ENCODE measurements at regions not wholly inside any gene's neighbourhood (a gene's known extent, or its start where the extent isn't known, plus 50 kb on each side); places are given as distances from the start of the nearest gene placed in this dataset.

- no peak for DNase-seq (ENCODE audit: low read depth)
- TF ChIP-seq CTCF (IDR thresholded peaks at IDR 0.05; ENCODE audit: insufficient read depth, low read depth, low read length): no peak
- CTCF ChIA-PET: no interaction called here
- POLR2A ChIA-PET: no interaction called here
- Histone ChIP-seq H3K27me3 (ENCODE audit: control insufficient read depth, insufficient read depth, low read length) (no peaks in the 10 kb centered on the region), H3K4me3 (ENCODE audit: low read depth, low read length) (no peak overlapping the region), H3K36me3 (ENCODE audit: control insufficient read depth, insufficient read depth, low read length) (no peaks in the 10 kb centered on the region)
Observed at GRCh38 chr15:81560405-81560804, 186.4 kb upstream of the TMC3 start.

- TF ChIP-seq CTCF (IDR thresholded peaks at IDR 0.05; ENCODE audit: insufficient read depth, low read depth, low read length): no peak
- no peak for DNase-seq (ENCODE audit: low read depth)
- no peaks in the 10 kb centered on the region for H3K36me3 ChIP-seq (ENCODE audit: control insufficient read depth, insufficient read depth, low read length)
- no peak overlapping the region for H3K4me3 ChIP-seq (ENCODE audit: low read depth, low read length)
- H3K27me3 ChIP-seq (ENCODE audit: control insufficient read depth, insufficient read depth, low read length): no peaks in the 10 kb centered on the region
- POLR2A ChIA-PET: no interaction called here
- CTCF ChIA-PET: no interaction called here
Observed at GRCh38 chr15:81558056-81558455, 184.0 kb upstream of the TMC3 start.

- no peak for DNase-seq (ENCODE audit: low read depth)
- H3K27me3 ChIP-seq (ENCODE audit: control insufficient read depth, insufficient read depth, low read length): no peaks in the 10 kb centered on the region
- POLR2A ChIA-PET: no interaction called here
- CTCF ChIA-PET: interaction anchor here (1.0 kb wide), 1 partner anchor 79 kb away, joined by 4 read pairs; no protein-coding TSS in a partner anchor
- no peak for TF ChIP-seq CTCF (IDR thresholded peaks at IDR 0.05; ENCODE audit: insufficient read depth, low read depth, low read length)
- no peaks in the 10 kb centered on the region for H3K36me3 ChIP-seq (ENCODE audit: control insufficient read depth, insufficient read depth, low read length)
- H3K4me3 ChIP-seq (ENCODE audit: low read depth, low read length): no peak overlapping the region
Observed at GRCh38 chr15:81555346-81555745, 181.3 kb upstream of the TMC3 start.

GRCh38 chr15:81548365-81549130 is 174.5 kb upstream of the TMC3 start:
- ChIA-PET POLR2A (no interaction called here), CTCF (interaction anchor here (0.6 kb wide), 1 partner anchor 17 kb away, joined by 6 read pairs; no protein-coding TSS in a partner anchor)
- no peaks in the 10 kb centered on the region for H3K36me3 ChIP-seq (ENCODE audit: control insufficient read depth, insufficient read depth, low read length)
- H3K27me3 ChIP-seq (ENCODE audit: control insufficient read depth, insufficient read depth, low read length): no peaks in the 10 kb centered on the region
- H3K4me3 ChIP-seq (ENCODE audit: low read depth, low read length): no peak overlapping the region
- TF ChIP-seq CTCF (IDR thresholded peaks at IDR 0.05; ENCODE audit: insufficient read depth, low read depth, low read length): no peak
- DNase-seq (ENCODE audit: low read depth): no peak

- Histone ChIP-seq H3K4me3 (ENCODE audit: low read depth, low read length) (no peak overlapping the region), H3K27me3 (ENCODE audit: control insufficient read depth, insufficient read depth, low read length) (no peaks in the 10 kb centered on the region), H3K36me3 (ENCODE audit: control insufficient read depth, insufficient read depth, low read length) (no peaks in the 10 kb centered on the region)
- no peak for TF ChIP-seq CTCF (IDR thresholded peaks at IDR 0.05; ENCODE audit: insufficient read depth, low read depth, low read length)
- ChIA-PET POLR2A (no interaction called here), CTCF (interaction anchor here (0.6 to 0.7 kb wide), 2 partner anchors 18 to 67 kb away, joined by 3 to 6 read pairs; no protein-coding TSS in a partner anchor)
- DNase-seq (ENCODE audit: low read depth): no peak
Observed at GRCh38 chr15:81547521-81548132, 173.6 kb upstream of the TMC3 start.
